NCI-H1105 treated with DMSO at 0.1 percent for 48 hours (cell line): ENCODE measurements at regions not wholly inside any gene's neighbourhood (a gene's known extent, or its start where the extent isn't known, plus 50 kb on each side); places are given as distances from the start of the nearest gene placed in this dataset.
"Not testable (repeated sequence)": the region's sequence is repeated elsewhere in the genome, so short reads cannot be mapped to it uniquely, and the experiment has no call there.

ENCODE experiments used
- DNase-seq: peaks from one replicate; lab custom pipeline; 2025; lab: John Stamatoyannopoulos, UW

- DNase-seq: no peak
These were observed 89.7 kb upstream of the SLC45A1 start for GRCh38 chr1:8228253-8228652.

- DNase-seq: not testable (repeated sequence)
These were observed 90.2 kb upstream of the SLC45A1 start for GRCh38 chr1:8227674-8228073.

- DNase-seq: no peak
These were observed 91.2 kb upstream of the SLC45A1 start for GRCh38 chr1:8226747-8227146.

- not testable (repeated sequence) for DNase-seq
These were observed 91.9 kb upstream of the SLC45A1 start for GRCh38 chr1:8226024-8226423.

- DNase-seq: no peak
These were observed 94.4 kb upstream of the SLC45A1 start for GRCh38 chr1:8223526-8223925.

GRCh38 chr1:8222789-8223188, 95.1 kb upstream of the SLC45A1 start:
- no peak for DNase-seq

GRCh38 chr1:8219530-8219929, 98.4 kb upstream of the SLC45A1 start:
- no peak for DNase-seq

GRCh38 chr1:8218351-8219092, 99.4 kb upstream of the SLC45A1 start:
- DNase-seq: no peak

GRCh38 chr1:8217809-8218208, 100.1 kb upstream of the SLC45A1 start:
- no peak for DNase-seq

- no peak for DNase-seq
These were observed 100.8 kb upstream of the SLC45A1 start for GRCh38 chr1:8217011-8217711.

- DNase-seq: no peak
These were observed 101.9 kb upstream of the SLC45A1 start for GRCh38 chr1:8216005-8216404.

GRCh38 chr1:8214501-8215173, 103.3 kb upstream of the SLC45A1 start:
- DNase-seq: no peak

GRCh38 chr1:8213676-8214075, 104.2 kb upstream of the SLC45A1 start:
- no peak for DNase-seq

- DNase-seq: no peak
These were observed 104.8 kb upstream of the SLC45A1 start for GRCh38 chr1:8213136-8213535.

GRCh38 chr1:8212580-8213031, 105.3 kb upstream of the SLC45A1 start:
- DNase-seq: no peak

GRCh38 chr1:8211883-8212579, 105.9 kb upstream of the SLC45A1 start:
- no peak for DNase-seq

- DNase-seq: no peak
These were observed 106.5 kb upstream of the SLC45A1 start for GRCh38 chr1:8211251-8211882.

GRCh38 chr1:8207202-8207601, 110.7 kb upstream of the SLC45A1 start:
- no peak for DNase-seq

GRCh38 chr1:8206391-8206790, 111.5 kb upstream of the SLC45A1 start:
- no peak for DNase-seq

- no peak for DNase-seq
These were observed 112.1 kb upstream of the SLC45A1 start for GRCh38 chr1:8205771-8206170.

GRCh38 chr1:8204826-8205225, 113.1 kb upstream of the SLC45A1 start:
- no peak for DNase-seq

- DNase-seq: no peak
These were observed 114.4 kb upstream of the SLC45A1 start for GRCh38 chr1:8203551-8203950.
